Hematopoietic multipotent progenitor cell treated with erythropoietin and hydrocortisone succinate and interleukin-3 and kit ligand, for 8 days (in vitro differentiated cells): ENCODE measurements at regions not wholly inside any gene's neighbourhood (a gene's known extent, or its start where the extent isn't known, plus 50 kb on each side); places are given as distances from the start of the nearest gene placed in this dataset.
"Not testable (repeated sequence)": the region's sequence is repeated elsewhere in the genome, so short reads cannot be mapped to it uniquely, and the experiment has no call there.

Experiments used
- DNase-seq: peaks from one replicate; pipeline ENCODE4 v3.0.0-alpha.2; 2015

DNA sequence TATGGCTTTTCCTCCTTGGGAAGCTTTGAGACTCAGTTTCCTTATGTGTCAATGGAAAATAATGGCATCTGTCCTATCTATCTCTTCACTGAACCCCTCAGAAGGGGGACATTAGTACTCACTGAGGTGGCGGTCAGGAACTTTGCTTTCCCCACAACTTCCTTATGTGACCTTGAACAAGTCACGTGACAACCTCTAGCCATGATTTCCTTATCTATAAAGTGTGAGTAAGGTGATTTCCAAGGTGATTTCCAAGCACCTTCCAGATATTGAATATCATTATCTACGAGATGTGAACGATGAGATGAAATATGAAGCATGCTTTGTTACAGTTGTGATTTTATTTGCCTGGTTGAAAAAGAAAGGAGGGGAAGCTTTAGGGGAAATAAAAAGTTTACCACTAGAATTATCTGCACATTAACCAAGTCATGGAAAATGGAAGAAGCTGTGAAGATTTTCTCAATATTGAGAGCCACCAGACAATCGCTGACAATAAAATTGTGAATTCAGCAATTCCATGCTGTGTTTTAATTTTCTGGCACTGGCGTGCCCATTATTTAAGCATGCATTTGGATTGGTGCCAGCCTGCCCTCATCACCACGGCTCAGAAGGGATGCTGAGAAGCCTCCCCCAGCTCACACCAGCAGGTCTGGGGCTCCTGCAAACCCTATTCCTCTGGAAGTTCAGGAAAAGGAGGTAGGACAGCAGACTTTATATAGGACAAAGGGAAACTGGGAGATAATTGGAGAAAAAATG lies 255.3 kb downstream of the CD83 start:
- DNase-seq: no peak

DNA sequence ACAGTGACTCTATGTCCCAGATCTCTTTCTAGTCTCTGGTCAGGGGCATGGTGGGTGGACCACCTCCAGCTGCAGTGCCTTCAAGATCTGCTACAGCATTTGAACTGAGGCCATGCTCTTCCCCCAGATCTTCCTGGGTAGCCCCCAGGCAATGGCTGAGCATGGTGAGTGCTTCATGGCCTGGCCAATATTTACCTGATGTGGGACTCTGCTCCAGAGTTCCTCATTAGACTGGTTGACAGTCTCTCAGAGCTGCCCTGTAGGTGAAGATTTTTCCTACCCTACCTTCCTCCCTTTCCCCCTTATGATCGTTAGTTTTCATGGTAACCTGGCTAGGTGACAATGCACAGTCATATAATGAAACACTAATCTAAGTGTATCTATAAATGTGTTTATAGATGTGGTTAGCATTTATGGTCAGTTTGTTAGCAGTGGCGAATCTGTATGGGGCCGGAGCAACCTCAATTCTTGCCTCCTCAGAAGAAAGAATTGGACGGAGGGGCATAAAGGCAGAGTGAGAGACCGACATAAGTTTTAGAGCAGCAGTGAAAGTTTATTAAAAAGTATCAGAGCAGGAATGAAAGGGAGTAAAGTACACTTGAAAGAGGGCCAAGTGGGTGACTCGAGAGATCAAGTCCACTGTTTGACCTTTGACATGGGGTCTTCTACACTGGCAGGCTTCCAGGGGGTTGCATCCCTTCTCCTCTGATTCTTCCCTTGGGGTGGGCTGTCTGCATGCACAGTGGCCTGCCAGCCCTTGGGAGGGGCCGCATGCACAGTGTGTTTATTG lies 256.3 kb downstream of the CD83 start:
- no peak for DNase-seq

DNA sequence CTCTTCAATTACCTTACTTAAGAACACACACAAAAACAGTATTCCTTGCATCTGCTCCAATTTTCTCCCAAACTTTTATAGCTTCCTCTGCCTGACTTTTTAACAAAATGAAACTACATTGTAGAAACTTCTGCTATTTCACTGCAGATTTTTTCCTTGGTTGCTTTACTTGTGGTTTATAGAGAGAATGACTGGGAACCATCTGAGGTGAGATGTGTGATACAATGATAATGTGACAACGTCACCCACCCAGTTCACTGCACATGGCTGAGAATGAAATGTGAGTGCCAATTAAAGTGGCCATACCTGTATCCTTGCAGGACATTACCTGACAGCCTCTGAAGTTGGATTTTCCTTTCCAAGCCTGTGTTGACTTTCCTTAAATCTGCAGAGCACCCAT lies 258.4 kb downstream of the CD83 start:
- DNase-seq: no peak

DNA sequence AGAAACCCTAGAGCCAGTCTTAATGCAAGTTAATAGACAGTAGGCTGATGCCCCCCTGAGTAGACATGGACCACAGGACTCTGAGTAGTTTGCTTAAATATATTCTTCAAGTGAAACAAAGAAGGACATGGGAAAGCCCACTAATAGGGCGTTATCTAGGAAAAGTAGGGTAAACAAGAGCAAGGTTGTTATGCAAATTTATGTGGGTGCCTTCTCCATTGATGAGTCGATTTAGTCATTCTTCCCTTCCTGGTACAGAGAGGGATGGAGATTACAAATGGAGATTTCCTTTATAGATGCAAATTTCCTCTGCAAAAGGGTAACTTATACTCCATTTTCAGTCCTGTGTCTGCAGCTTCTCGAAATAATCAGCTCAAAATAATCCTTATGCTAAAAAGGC lies 262.0 kb downstream of the CD83 start:
- DNase-seq: no peak

DNA sequence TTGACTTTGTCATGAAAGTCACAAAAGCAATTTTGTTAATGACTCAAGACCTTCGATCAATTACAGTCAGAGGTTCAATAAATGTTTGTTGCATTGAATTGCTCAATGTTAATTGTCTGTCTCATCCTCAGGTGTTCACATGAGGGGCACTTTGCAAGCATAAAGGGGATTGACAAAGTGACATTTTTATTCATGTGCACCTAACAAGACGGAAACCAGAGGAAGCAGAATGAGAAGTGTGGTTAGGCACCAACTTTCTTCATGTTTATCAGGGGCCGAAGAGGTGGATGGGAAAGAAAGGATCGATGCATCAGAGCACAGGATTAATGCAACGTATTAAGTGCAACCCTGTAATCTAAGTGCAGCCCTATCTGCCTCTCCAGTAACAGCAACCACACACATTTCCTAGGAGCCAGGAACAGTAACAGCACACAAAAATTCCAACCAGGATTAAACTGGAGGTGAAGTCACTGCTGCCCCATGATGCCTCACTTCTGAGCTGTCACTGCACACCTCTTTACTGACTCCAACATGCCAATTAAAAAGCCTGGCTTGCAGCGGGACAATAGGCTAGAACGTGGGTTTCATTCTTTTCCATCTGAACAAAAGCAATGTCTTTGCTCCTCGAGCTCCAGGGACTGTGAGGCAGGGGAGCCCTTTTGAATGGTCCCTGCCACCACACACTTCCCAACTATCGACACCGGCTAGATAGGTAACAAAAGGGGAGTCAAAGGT lies 262.7 kb downstream of the CD83 start:
- no peak for DNase-seq

DNA sequence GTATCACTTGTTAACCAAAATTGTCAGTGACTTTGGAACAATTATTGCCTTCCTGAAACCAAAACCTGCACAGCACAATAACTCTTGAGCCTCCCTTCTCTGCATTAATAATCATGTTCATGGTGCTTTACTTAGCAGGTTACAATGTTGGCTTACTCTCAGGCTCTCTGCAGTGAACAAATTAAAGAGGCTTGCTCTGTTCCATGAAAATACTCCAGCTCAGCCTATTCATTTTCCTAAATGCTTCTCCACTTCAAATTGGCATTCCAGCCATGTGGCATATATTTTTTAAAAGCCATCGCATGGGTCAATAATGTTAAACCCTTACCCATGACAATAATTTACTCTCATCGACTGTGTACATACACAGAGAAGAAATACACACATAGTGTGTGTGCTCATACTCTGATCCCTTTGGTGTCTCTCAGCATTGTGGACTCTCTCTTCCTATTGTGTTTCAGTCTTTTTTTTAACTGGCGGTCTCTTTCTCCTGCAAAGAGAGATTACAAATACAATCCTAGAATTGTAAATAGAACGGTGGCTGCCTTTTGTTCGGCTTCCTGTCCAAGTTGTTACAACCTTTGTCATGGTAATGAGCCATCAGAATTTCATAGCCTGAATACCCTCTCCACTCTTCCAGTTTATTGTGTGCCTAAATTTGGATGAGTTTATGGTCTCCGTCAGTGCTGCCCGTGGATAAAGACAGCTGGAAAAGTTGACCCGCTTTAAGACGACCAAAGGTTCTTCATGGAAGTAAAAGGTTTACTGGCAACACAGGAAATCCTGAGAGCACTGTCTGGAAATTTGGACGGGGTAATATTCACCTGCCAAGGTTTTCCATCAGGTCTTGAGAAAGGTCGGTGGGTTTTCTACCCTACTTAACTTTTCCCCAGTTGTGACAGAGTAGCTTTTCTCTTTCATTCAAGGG lies 263.6 kb downstream of the CD83 start:
- DNase-seq: no peak

DNA sequence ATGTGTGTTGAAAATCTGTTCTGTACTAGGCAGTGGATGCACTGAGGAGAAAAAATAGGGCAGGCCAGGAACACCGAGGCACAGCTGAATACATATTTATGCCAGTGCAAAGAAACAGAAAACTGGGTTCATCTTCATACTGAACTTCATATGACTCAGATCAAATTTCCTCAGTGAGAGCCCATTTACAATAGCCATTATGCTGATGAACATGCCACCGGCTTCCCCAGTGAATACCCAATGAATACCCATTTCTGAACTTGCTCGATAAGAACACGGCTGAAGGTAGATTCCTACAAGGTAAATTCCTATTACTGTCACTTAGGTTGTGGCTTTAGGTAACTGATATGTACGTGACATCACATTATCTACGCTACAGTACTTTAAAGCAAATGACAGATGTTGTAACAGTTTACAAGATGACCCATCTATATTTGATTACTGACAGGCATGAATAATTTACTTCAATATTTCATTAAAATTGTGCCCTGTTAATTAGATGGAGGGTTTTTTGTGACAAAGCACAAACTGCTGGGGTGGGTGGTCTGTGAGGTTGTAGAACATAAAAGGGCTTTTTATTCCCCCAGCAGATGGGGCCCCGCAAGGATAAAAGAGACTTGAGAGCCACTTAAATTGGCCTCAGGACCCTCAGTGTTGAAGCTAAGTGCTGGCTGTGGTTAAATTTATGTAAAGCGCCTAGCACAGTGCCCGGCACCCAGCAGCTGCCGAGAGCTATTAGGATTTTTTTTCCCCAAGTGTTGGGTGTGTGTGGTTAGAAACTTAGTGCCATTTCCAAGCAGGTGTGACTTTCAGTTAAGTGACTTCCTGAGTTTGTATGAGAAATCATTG lies 264.5 kb downstream of the CD83 start:
- DNase-seq: no peak

DNA sequence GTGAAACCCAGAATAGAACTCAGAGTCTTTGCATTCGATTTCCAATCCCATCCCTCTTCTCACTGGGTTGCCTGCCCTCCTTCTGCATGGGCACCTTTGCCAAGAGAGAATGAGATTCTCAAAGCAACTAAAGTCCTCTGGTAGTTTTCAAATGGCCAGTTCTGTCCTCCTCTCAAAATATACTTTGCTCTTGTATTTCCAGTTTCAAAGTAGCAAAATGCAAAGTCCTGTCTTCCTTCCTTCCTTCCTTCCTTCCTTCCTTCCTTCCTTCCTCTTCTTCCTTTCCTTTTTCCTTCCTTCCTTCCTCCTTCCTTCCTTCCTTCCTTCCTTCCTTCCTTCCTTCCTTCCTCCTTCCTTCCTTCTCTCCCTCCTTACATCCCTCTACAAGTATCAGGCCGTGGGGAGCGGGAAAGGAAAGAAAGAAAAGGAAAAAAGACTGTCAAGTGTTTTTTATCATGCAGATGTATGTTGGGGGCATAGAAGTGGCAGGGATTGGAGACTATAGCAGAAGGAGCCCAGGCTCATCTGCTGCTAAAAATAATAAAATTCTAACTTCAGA lies 265.2 kb downstream of the CD83 start:
- DNase-seq: no peak

DNA sequence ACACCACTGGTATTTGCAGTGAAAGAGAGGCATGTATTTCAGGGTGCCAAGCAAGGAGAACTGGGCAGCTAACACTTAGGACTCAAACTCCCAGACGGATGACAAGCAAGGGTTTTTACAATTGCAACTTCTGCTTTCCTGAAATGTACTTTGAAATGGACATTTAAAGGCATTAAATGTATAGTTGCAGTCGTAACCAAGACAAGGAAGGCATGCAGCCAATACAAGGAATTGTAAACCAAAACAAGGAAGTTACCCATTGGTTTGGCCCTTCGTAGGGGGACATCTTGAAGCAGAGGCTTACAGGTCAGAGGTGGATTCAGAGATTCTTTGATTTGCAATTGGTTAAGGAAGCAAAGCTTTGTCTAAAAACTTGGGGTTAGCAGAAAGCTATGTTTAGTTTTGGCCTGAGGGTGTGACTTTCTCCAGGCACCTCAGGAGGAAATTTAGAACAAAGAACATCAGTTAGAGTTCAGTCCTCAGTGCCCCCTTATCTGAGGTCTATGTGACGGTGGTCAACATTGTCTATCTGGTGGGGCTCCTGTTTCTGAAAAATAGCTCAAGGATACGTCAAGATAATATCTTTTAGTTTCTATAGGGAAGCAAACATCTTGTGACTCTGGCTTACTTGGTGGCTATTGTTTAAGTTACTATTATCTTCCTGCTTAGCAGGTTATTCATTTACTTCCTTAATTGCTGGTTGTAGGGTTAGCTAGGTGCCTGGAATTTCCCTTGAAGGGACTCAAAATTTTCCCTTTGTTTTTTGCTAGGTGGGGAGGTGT lies 266.0 kb downstream of the CD83 start:
- DNase-seq: no peak

DNA sequence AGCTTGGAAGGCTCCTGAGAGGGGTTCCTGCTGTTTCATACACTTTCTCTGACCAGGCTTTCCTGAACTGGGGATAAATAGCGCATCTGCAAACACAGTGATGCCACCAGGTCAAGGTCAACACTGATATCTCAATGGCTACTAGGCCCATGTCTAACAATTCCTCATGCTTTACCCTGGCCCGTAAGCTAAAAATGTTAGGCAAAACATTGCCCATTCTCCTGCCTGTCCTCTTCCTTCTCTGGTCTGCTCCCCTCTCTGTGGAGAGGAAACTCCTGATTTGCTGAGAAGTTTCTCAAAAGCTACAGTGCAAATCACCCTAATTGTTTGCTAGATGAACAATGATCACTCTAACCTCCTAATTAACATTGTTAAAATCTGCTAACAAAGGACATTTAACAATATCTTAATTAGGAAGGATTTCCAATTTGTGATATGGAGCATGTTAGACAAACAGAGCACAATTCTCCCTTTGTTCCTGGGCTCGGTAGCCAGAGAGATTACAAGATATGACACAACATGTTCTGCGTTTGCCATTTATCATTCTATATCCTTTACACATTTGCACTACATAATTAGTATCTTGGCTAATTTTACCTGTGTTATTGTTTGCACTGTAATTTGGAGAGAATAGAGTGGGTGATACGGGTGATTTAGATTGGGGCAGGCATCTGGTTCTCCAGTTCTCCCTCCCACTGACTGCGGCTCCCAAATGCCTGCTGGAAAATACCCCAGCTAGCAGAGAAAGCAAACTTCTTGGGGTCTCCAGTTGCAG lies 266.8 kb downstream of the CD83 start:
- DNase-seq: no peak

DNA sequence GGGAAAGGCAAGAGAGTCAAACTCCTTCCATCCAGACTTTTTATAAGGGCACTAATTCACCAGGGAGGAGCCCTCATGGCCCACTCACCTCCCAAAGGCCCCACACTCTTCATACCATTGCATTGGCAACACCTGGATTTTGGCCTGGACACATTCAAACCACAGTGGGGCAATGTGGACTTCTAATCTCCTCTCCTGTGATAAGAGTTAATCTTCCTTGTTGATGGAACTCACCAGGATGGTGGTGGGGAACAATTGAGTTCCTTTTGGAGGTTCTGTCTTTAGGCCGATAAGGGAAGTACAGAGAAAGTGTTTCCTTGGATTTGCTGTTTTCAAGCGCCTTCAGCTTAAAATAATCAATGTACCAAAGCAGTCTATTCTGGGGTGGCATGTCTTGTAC lies 268.7 kb downstream of the CD83 start:
- no peak for DNase-seq

DNA sequence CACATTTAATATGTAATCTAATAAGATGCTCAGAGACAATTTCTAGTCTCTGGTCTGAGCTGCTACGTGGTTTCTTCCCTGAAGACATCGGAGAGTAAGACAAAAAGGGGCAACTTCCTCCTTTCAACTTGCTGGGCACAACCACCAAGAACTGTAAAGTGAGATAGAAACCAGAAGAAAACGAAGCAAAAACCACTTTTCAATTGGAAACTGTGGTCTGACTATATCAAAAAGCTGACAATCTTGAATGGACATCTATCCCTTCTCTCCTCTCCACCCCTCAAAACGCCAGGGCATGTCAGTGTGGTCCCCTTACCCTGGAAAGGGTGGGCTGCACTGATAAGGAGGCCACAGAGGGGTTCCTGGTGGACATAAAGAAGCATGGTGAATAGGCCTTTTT lies 269.1 kb downstream of the CD83 start:
- DNase-seq: peak; percentile 23

DNA sequence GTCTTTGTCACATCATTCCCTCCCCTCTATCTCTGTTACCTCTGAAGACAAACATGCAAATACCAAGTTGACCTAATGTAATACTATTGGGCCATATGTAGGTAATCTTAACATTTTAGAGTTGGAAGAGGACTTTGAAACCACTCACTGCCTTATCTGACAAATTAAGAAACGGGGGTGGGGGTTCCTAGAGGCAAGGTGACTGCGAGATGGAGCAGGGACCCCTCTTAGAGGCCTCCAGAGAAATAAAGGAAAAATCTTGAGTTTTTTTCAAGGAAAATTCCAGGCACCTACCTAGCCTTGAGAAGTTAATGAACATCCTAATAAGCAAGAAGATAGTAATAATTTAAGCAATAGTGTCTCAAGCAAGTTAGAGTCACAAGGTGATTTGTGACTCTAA lies 270.8 kb downstream of the CD83 start:
- no peak for DNase-seq

DNA sequence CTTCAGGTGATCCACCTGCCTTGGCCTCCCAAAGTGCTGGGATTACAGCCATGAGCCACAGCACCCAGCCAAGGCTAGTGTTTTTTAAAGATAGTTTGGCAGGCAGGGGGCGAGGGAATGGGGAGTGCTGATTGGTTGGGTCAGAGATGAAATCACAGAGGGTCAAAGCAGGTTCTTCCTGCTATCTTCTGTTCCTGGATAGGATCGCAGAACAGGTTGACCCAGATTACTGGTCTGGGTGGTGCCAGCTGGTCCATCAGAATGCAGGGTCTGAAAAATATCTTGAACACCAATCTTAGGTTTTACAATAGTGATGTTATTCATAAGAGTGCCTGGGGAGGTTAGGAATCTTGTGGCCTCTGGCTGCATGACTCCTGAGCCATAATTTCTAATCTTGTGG lies 272.2 kb downstream of the CD83 start:
- DNase-seq: not testable (repeated sequence)

DNA sequence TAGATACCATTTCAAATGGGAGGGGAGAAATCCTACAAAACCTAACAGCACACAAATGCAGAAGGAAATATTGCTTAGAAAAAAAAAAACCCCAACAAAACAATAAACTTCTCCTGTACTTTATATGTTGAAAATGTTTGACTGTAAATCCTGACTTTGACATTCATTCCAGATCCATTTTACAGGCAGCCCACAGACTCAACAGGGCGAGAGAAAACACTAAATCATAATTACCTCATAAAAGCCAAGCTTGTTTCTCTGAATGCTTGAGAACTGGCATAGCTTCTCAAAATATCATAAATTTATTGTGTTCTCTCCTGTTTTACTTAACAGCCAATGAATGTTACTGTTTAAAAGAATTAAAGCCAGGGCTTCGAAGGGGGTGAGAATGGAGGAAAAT lies 273.2 kb downstream of the CD83 start:
- no peak for DNase-seq

DNA sequence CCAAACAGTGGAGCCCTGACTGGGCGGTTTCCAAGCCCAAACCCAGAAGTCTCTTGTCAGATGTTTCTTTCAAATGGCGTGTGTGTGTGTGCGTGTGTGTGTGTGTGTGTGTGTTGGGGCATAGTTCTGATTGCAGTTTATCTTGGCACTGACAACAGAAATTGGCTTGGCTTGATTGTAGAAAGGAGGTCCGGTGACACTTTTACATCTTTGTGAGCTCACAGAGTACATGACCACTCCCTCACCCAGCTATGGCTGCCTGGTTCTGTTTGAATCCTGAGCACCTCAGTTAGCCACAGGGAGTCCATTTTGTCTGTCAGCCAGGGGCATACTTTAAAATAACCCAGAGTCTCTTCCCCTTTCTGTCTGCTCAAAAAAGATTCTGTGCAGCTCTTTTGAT lies 276.3 kb downstream of the CD83 start:
- no peak for DNase-seq

DNA sequence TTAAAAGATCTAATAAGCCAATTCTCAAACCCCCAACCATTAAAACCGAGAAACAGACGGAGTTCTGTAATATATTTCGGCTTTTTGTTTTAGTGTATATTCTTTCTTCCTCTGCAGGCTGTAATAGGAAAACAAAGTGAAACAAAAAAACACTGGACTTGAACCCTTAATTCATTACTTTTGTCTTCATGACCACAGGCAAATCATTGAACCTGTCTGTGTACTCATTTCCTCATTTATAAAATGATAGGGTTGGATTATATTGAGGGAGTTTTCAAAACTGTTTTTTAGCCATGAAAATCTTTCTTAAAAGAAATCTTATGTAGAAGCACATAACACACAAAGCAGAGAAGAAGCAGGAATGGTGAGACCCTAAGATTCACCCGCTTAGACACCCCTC lies 278.8 kb downstream of the CD83 start:
- no peak for DNase-seq

DNA sequence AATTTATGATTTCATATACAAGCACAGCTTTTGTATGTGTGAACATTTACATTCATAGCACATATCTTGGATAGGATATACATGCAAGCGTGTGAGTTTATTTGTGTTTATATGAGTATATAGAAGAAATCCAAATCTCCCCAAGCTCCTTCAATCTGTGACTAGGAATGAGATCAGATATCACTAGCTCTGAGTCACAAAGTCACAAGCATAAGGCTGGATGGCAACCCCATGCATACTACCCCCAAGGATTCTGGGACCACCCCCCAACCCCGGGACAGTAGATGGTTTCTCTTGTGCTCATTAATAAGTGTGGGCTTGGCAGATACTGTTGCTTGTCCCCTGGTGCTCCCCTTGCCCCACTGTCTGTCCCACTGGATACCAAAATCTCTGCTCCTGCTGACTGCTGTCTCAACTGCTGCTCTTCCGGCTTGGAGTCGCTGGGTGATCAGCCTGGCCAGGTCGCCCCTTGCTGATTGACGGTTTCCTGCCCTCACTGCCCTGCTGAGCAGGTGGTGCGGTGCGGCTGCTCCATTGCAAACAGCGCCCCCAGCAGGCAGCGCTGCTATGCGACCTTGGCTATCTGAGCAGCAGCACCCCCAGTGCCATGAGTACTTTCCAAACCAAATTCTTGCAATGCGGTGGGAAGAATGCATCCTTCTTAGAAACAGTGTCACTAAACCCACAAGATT lies 279.4 kb downstream of the CD83 start:
- DNase-seq: no peak

DNA sequence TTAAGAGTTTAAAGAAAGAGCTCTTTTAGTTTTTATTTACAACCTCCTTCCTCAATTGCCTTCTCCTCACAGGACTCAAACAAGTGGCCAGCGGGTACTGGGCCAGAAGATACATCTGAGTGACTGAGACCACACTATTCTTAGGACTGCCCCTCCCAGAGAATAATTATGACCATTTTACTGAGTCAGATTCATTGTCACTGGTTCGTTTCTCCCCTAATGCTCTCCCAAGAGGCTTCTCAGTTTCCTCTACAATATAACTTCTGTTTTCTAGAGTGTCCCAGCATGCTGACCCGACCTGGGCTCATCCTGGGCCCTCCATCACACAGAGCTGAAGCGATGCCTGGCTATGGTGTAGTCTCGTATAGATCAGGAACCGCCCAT lies 279.9 kb downstream of the CD83 start:
- no peak for DNase-seq
